ENCODE measurements at regions not wholly inside any gene's neighbourhood (a gene's known extent, or its start where the extent isn't known, plus 50 kb on each side); places are given as distances from the start of the nearest gene placed in this dataset.

- no peak for TF ChIP-seq CTCF (IDR thresholded peaks at IDR 0.05)
- no peak for TF ChIP-seq POLR2A (IDR thresholded peaks at IDR 0.05)
Measured at GRCh38 chr10:58967551-58968388, 208.7 kb upstream of the PHYHIPL start.
